H1 (cell line): ENCODE measurements at regions not wholly inside any gene's neighbourhood (a gene's known extent, or its start where the extent isn't known, plus 50 kb on each side); places are given as distances from the start of the nearest gene placed in this dataset.

Experiments used
- CTCF ChIA-PET: fragments of 300-600 bp; sonication (Branson Sonifier 250); formaldehyde crosslinking; loops from one replicate; lab custom pipeline; 2021; ENCODE audit not compliant: partially characterized antibody; lab: Charles Lee
- POLR2A ChIA-PET: fragments of 300-600 bp; sonication (Branson Sonifier 250); formaldehyde crosslinking; loops from one replicate; lab custom pipeline; 2021; ENCODE audit warnings: inconsistent platforms; ENCODE audit not compliant: partially characterized antibody; lab: Charles Lee
- DNase-seq, 2 experiments: peaks; one replicate each; pipeline versions ENCODE4 v3.0.0 to v3.0.0-alpha.2; 2010 to 2022; ENCODE audit warnings: low spot score in 2 of 2, low read depth in 1 of 2, mixed read lengths in 1 of 2
- FAIRE-seq: peaks from 2 replicates; lab custom pipeline; 2011; peaks lifted over from hg19 to GRCh38; lab: Jason Lieb, UNC
- H2AFZ ChIP-seq: 2 replicates; pipeline ENCODE4 v1.8.1; 2012; ENCODE audit warnings: low read length, inconsistent platforms
- H2AK5ac ChIP-seq: 2 replicates; pipeline ENCODE4 v1.6.1; 2013; ENCODE audit warnings: low read depth, low read length
- H2BK120ac ChIP-seq: replicated peaks from 2 replicates; pipeline ENCODE3; 2013; ENCODE audit warnings: low read depth, low read length, inconsistent platforms
- H2BK12ac ChIP-seq: 2 replicates; pipeline ENCODE4 v1.6.1; 2013; ENCODE audit warnings: low read depth, low read length
- H2BK15ac ChIP-seq: 2 replicates; pipeline ENCODE4 v1.6.1; 2013; ENCODE audit warnings: low read length
- H2BK20ac ChIP-seq: 2 replicates; pipeline ENCODE4 v1.6.1; 2013; ENCODE audit warnings: low read length
- H2BK5ac ChIP-seq: 2 replicates; pipeline ENCODE4 v1.6.1; 2013; ENCODE audit warnings: low read depth, low read length
- H3K14ac ChIP-seq: 2 replicates; pipeline ENCODE4 v1.6.1; 2013; ENCODE audit warnings: inconsistent platforms; ENCODE audit not compliant: insufficient read length
- H3K18ac ChIP-seq: 2 replicates; pipeline ENCODE4 v1.6.1; 2013; ENCODE audit warnings: low read length; ENCODE audit errors: extremely low read depth
- H3K23ac ChIP-seq: 2 replicates; pipeline ENCODE4 v1.6.1; 2013; ENCODE audit warnings: inconsistent platforms; ENCODE audit not compliant: insufficient read length
- H3K23me2 ChIP-seq: 2 replicates; pipeline ENCODE4 v1.6.1; 2013; ENCODE audit warnings: low read depth, low read length
- H3K27ac ChIP-seq: 2 replicates; pipeline ENCODE4 v1.6.1; 2011; ENCODE audit warnings: low read depth, low read length, inconsistent platforms
- H3K27me3 ChIP-seq, 4 experiments: replicated peaks in 1 of 4; 1 replicate in 1 of 4; 2 replicates in 3 of 4; pipeline versions ENCODE4 v1.6.1 to v1.8.1; 2011 to 2013; ENCODE audit warnings: low read length in 3 of 4, mild to moderate bottlenecking in 3 of 4, inconsistent platforms in 2 of 4, mixed read lengths in 2 of 4, moderate library complexity in 1 of 4; ENCODE audit not compliant: control insufficient read depth in 3 of 4, insufficient read depth in 3 of 4; ENCODE audit errors: extremely low read depth in 1 of 4
- H3K36me3 ChIP-seq, 4 experiments: 2 replicates each; pipeline versions ENCODE4 v1.6.1 to v1.8.1; 2011 to 2013; ENCODE audit warnings: mild to moderate bottlenecking in 4 of 4, low read length in 3 of 4, moderate library complexity in 2 of 4, control low read depth in 1 of 4, inconsistent platforms in 1 of 4; ENCODE audit not compliant: insufficient read depth in 4 of 4, control insufficient read depth in 2 of 4
- H3K4ac ChIP-seq: replicated peaks from 2 replicates; pipeline ENCODE3; 2013; ENCODE audit warnings: low read length, low read depth, mixed read lengths, inconsistent platforms; ENCODE audit not compliant: insufficient read length
- H3K4me1 ChIP-seq, 4 experiments: replicated peaks in 1 of 4; 1 replicate in 1 of 4; 2 replicates in 3 of 4; pipeline versions ENCODE4 v1.6.1 to v1.8.1; 2011 to 2013; ENCODE audit warnings: low read length in 3 of 4, inconsistent platforms in 2 of 4, mixed read lengths in 1 of 4; ENCODE audit not compliant: insufficient read depth in 4 of 4, control insufficient read depth in 3 of 4
- H3K4me2 ChIP-seq, 2 experiments: 2 replicates each; pipeline versions ENCODE4 v1.6.1 to v1.8.1; 2011 to 2013; ENCODE audit warnings: low read depth in 2 of 2, low read length in 2 of 2, control low read depth in 1 of 2, inconsistent platforms in 1 of 2, mild to moderate bottlenecking in 1 of 2; ENCODE audit not compliant: insufficient read depth in 1 of 2
- H3K4me3 ChIP-seq, 4 experiments: fragments of 200-600, 300-600 bp in 1 of 4; sonication (generic), shearing (Covaris generic), sonication (Bioruptor Twin) in 1 of 4; 2 replicates each; pipeline versions ENCODE4 v1.5.1 to v1.8.1; 2011 to 2016; ENCODE audit warnings: low read length in 4 of 4, low read depth in 3 of 4, control low read depth in 2 of 4, inconsistent platforms in 2 of 4, mild to moderate bottlenecking in 2 of 4, mixed read lengths in 1 of 4, moderate library complexity in 1 of 4; ENCODE audit not compliant: insufficient read depth in 2 of 4; ENCODE audit errors: extremely low read depth in 1 of 4
- H3K56ac ChIP-seq: replicated peaks from 2 replicates; pipeline ENCODE3; 2013; ENCODE audit warnings: low read depth, mild to moderate bottlenecking, mixed read lengths, low read length, inconsistent platforms; ENCODE audit not compliant: insufficient read length
- H3K79me1 ChIP-seq: 2 replicates; pipeline ENCODE4 v1.6.1; 2013; ENCODE audit warnings: low read depth, low read length, control low read depth
- H3K79me2 ChIP-seq, 2 experiments: 2 replicates each; pipeline versions ENCODE4 v1.6.1 to v1.8.1; 2012 to 2013; ENCODE audit warnings: low read length in 2 of 2, mild to moderate bottlenecking in 2 of 2, inconsistent platforms in 1 of 2; ENCODE audit not compliant: insufficient read depth in 2 of 2, control insufficient read depth in 1 of 2
- H3K9ac ChIP-seq, 4 experiments: replicated peaks in 1 of 4; 1 replicate in 1 of 4; 2 replicates in 3 of 4; pipeline versions ENCODE4 v1.6.1 to v1.8.1; 2011 to 2013; ENCODE audit warnings: low read depth in 3 of 4, low read length in 3 of 4, control low read depth in 2 of 4, mild to moderate bottlenecking in 2 of 4, moderate library complexity in 2 of 4, inconsistent platforms in 1 of 4; ENCODE audit errors: extremely low read depth in 1 of 4
- H3K9me3 ChIP-seq, 2 experiments: 2 replicates each; pipeline versions ENCODE4 v1.6.1 to v1.8.1; 2012 to 2013; ENCODE audit warnings: mild to moderate bottlenecking in 2 of 2, moderate library complexity in 2 of 2, control low read depth in 1 of 2, inconsistent platforms in 1 of 2, low read depth in 1 of 2, low read length in 1 of 2, mixed read lengths in 1 of 2; ENCODE audit not compliant: insufficient read depth in 2 of 2
- H4K20me1 ChIP-seq, 2 experiments: replicated peaks in 1 of 2; 2 replicates each; pipeline versions ENCODE3 to v1.8.1; 2011 to 2013; ENCODE audit warnings: inconsistent platforms in 2 of 2, low read length in 2 of 2, mild to moderate bottlenecking in 1 of 2; ENCODE audit not compliant: insufficient read depth in 2 of 2, control insufficient read depth in 1 of 2
- H4K5ac ChIP-seq: 2 replicates; pipeline ENCODE4 v1.6.1; 2013; ENCODE audit warnings: low read length, low read depth, mixed read lengths, inconsistent platforms; ENCODE audit not compliant: insufficient read length
- H4K8ac ChIP-seq: 2 replicates; pipeline ENCODE4 v1.8.0; 2013; ENCODE audit warnings: mild to moderate bottlenecking, moderate library complexity, low read length, inconsistent platforms; ENCODE audit not compliant: insufficient read depth; ENCODE audit errors: extremely low read depth
- H4K91ac ChIP-seq: replicated peaks from 2 replicates; pipeline ENCODE3; 2013; ENCODE audit warnings: low read length, mixed read lengths, inconsistent platforms; ENCODE audit not compliant: insufficient read length
- ZNF274 ChIP-seq: IDR thresholded peaks from 2 replicates; pipeline ENCODE4 v1.7.0; 2012; ENCODE audit warnings: low read length, borderline replicate concordance; ENCODE audit errors: extremely low read depth
- WGBS, 2 experiments: shearing (Covaris generic) in 1 of 2; methylation state at CpG; one replicate each; pipeline versions ENCODE4 v1.1.6 to v1.1.7; 2013 to 2015; ENCODE audit warnings: low lambda C conversion rate in 2 of 2, mixed read lengths in 2 of 2, inconsistent platforms in 1 of 2, low coverage in 1 of 2, missing lambda C conversion rate in 1 of 2; ENCODE audit not compliant: insufficient replicate concordance in 2 of 2, insufficient coverage in 1 of 2, insufficient read length in 1 of 2; ENCODE audit errors: extremely low coverage in 1 of 2, missing lambda C conversion rate in 1 of 2; 5-methylcytosine and 5-hydroxymethylcytosine counted together

GRCh38 chr17:65368341-65368740, 193.1 kb downstream of the AXIN2 start:
- no peak overlapping the region for H4K8ac ChIP-seq
- H2BK12ac ChIP-seq, result no peak overlapping the region
- no peak overlapping the region for H3K4me2 ChIP-seq
- H3K23me2 ChIP-seq, result no peaks in the 10 kb centered on the region
- H3K4me1 ChIP-seq, result no peaks in the 10 kb centered on the region
- H3K27ac ChIP-seq, result no peak overlapping the region
- no peaks in the 10 kb centered on the region for H3K27me3 ChIP-seq
- no peak overlapping the region for H2AFZ ChIP-seq
- DNase-seq (no peak), FAIRE-seq (no peak)
- 91% methylated on average over 4 of the region's 4 CpGs; no CpG with 5 or more reads in 1 of the 2 experiments for WGBS, 2 experiments
- H3K56ac ChIP-seq, result no peak overlapping the region
- no peak overlapping the region for H3K9ac ChIP-seq
- H2BK5ac ChIP-seq, result no peak overlapping the region
- H3K4ac ChIP-seq, result no peak overlapping the region
- no peak overlapping the region for H2BK15ac ChIP-seq
- no peak overlapping the region for H3K4me3 ChIP-seq
- H4K20me1 ChIP-seq, result no peaks in the 10 kb centered on the region
- H3K14ac ChIP-seq, result no peak overlapping the region
- ChIA-PET CTCF (no interaction called here), POLR2A (no interaction called here)
- H3K18ac ChIP-seq, result no peak overlapping the region
- H2AK5ac ChIP-seq, result no peak overlapping the region
- H2BK120ac ChIP-seq, result no peak overlapping the region
- no peak overlapping the region for H4K5ac ChIP-seq
- H4K91ac ChIP-seq, result no peak overlapping the region
- H3K79me1 ChIP-seq, result no peaks in the 10 kb centered on the region
- no peaks in the 10 kb centered on the region for H3K9me3 ChIP-seq
- no peak overlapping the region for H2BK20ac ChIP-seq
- no peak overlapping the region for H3K23ac ChIP-seq
- H3K36me3 ChIP-seq, result no peaks in the 10 kb centered on the region
- no peaks in the 10 kb centered on the region for H3K79me2 ChIP-seq
- TF ChIP-seq ZNF274, result no peak
